ENCODE measurements at regions not wholly inside any gene's neighbourhood (a gene's known extent, or its start where the extent isn't known, plus 50 kb on each side); places are given as distances from the start of the nearest gene placed in this dataset.

DNA sequence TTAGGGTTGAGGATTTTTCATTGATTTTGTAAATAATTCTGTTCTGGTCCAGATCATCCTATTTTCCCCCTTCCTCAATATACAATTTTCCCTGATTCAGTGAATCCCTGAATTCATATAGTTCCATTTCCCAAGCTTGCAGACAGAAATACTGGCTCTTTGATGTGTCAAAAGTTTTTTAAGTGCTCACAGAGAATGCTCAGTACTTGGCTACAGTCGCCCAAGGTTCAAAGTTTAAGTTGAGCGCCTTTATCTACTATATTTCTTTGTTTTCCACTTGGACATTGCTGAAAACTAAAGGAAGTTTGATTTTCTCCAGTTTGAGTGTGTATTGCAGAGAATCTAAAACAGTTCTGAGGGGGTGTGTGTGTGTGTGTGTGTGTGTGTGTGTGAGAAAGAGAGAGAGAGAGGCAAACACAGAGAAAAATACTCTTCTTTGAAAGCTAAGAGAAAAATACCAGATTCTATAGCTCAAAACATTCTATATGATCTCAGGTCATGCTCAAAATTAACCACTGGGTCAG is 136.2 kb upstream of the ACO1 start (continued):
- TF ChIP-seq, protein P1, sequence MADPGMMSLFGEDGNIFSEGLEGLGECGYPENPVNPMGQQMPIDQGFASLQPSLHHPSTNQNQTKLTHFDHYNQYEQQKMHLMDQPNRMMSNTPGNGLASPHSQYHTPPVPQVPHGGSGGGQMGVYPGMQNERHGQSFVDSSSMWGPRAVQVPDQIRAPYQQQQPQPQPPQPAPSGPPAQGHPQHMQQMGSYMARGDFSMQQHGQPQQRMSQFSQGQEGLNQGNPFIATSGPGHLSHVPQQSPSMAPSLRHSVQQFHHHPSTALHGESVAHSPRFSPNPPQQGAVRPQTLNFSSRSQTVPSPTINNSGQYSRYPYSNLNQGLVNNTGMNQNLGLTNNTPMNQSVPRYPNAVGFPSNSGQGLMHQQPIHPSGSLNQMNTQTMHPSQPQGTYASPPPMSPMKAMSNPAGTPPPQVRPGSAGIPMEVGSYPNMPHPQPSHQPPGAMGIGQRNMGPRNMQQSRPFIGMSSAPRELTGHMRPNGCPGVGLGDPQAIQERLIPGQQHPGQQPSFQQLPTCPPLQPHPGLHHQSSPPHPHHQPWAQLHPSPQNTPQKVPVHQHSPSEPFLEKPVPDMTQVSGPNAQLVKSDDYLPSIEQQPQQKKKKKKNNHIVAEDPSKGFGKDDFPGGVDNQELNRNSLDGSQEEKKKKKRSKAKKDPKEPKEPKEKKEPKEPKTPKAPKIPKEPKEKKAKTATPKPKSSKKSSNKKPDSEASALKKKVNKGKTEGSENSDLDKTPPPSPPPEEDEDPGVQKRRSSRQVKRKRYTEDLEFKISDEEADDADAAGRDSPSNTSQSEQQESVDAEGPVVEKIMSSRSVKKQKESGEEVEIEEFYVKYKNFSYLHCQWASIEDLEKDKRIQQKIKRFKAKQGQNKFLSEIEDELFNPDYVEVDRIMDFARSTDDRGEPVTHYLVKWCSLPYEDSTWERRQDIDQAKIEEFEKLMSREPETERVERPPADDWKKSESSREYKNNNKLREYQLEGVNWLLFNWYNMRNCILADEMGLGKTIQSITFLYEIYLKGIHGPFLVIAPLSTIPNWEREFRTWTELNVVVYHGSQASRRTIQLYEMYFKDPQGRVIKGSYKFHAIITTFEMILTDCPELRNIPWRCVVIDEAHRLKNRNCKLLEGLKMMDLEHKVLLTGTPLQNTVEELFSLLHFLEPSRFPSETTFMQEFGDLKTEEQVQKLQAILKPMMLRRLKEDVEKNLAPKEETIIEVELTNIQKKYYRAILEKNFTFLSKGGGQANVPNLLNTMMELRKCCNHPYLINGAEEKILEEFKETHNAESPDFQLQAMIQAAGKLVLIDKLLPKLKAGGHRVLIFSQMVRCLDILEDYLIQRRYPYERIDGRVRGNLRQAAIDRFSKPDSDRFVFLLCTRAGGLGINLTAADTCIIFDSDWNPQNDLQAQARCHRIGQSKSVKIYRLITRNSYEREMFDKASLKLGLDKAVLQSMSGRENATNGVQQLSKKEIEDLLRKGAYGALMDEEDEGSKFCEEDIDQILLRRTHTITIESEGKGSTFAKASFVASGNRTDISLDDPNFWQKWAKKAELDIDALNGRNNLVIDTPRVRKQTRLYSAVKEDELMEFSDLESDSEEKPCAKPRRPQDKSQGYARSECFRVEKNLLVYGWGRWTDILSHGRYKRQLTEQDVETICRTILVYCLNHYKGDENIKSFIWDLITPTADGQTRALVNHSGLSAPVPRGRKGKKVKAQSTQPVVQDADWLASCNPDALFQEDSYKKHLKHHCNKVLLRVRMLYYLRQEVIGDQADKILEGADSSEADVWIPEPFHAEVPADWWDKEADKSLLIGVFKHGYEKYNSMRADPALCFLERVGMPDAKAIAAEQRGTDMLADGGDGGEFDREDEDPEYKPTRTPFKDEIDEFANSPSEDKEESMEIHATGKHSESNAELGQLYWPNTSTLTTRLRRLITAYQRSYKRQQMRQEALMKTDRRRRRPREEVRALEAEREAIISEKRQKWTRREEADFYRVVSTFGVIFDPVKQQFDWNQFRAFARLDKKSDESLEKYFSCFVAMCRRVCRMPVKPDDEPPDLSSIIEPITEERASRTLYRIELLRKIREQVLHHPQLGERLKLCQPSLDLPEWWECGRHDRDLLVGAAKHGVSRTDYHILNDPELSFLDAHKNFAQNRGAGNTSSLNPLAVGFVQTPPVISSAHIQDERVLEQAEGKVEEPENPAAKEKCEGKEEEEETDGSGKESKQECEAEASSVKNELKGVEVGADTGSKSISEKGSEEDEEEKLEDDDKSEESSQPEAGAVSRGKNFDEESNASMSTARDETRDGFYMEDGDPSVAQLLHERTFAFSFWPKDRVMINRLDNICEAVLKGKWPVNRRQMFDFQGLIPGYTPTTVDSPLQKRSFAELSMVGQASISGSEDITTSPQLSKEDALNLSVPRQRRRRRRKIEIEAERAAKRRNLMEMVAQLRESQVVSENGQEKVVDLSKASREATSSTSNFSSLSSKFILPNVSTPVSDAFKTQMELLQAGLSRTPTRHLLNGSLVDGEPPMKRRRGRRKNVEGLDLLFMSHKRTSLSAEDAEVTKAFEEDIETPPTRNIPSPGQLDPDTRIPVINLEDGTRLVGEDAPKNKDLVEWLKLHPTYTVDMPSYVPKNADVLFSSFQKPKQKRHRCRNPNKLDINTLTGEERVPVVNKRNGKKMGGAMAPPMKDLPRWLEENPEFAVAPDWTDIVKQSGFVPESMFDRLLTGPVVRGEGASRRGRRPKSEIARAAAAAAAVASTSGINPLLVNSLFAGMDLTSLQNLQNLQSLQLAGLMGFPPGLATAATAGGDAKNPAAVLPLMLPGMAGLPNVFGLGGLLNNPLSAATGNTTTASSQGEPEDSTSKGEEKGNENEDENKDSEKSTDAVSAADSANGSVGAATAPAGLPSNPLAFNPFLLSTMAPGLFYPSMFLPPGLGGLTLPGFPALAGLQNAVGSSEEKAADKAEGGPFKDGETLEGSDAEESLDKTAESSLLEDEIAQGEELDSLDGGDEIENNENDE (IDR thresholded peaks at IDR 0.05; ENCODE audit: insufficient replicate concordance, low read length): no peak
- TF ChIP-seq EP300 (IDR thresholded peaks at IDR 0.05; ENCODE audit: borderline replicate concordance in 1 of 2, low read depth in 2 of 2, low read length in 2 of 2) (no peak), TBP (IDR thresholded peaks at IDR 0.05; ENCODE audit: low read depth, low read length) (no peak), GTF2F1 (IDR thresholded peaks at IDR 0.05; ENCODE audit: borderline replicate concordance, low read depth, low read length) (no peak), SIN3A (conservative IDR thresholded peaks at IDR 0.05 in 1 of 2, IDR thresholded peaks at IDR 0.05 in 1 of 2; ENCODE audit: low read depth in 1 of 2, low read length in 2 of 2) (no peak)
